GM12875 (cell line): ENCODE measurements at regions not wholly inside any gene's neighbourhood (a gene's known extent, or its start where the extent isn't known, plus 50 kb on each side); places are given as distances from the start of the nearest gene placed in this dataset.

ENCODE experiments used
- H3K4me3 ChIP-seq: one replicate; pipeline ENCODE4 v1.5.1; 2011; ENCODE audit warnings: low read depth, low read length, control low read depth
- CTCF ChIP-seq: IDR thresholded peaks from 2 replicates; pipeline ENCODE4 v1.5.1; 2011; ENCODE audit warnings: low read depth, mild to moderate bottlenecking, control low read depth, inconsistent platforms, low read length, moderate library complexity, borderline replicate concordance; ENCODE audit not compliant: insufficient read depth

GRCh38 chr9:86408121-86408520 lies 53.9 kb upstream of the TUT7 start:
- no peak overlapping the region for H3K4me3 ChIP-seq
- no peak for TF ChIP-seq CTCF

GRCh38 chr9:86407022-86407421 lies 52.8 kb upstream of the TUT7 start:
- TF ChIP-seq CTCF: no peak
- no peak overlapping the region for H3K4me3 ChIP-seq

- no peak for TF ChIP-seq CTCF
- H3K4me3 ChIP-seq: no peak overlapping the region
Measured at GRCh38 chr9:86406366-86406765, 52.2 kb upstream of the TUT7 start.

- H3K4me3 ChIP-seq: no peak overlapping the region
- no peak for TF ChIP-seq CTCF
Measured at GRCh38 chr9:86405926-86406325, 51.7 kb upstream of the TUT7 start.

- no peak for TF ChIP-seq CTCF
- no peak overlapping the region for H3K4me3 ChIP-seq
Measured at GRCh38 chr9:86405086-86405491, 50.9 kb upstream of the TUT7 start.
